ENCODE measurements at regions not wholly inside any gene's neighbourhood (a gene's known extent, or its start where the extent isn't known, plus 50 kb on each side); places are given as distances from the start of the nearest gene placed in this dataset.

- POLR2A ChIA-PET: no interaction called here
- no peak for DNase-seq (ENCODE audit: extremely low spot score)
- no peak for TF ChIP-seq CTCF (IDR thresholded peaks at IDR 0.05; ENCODE audit: control extremely low read depth, extremely low read depth, low read depth, missing control alignments)
- CTCF ChIA-PET: no interaction called here
Observed at GRCh38 chr2:198715302-198715835, 742.4 kb downstream of the SATB2 start.

DNA sequence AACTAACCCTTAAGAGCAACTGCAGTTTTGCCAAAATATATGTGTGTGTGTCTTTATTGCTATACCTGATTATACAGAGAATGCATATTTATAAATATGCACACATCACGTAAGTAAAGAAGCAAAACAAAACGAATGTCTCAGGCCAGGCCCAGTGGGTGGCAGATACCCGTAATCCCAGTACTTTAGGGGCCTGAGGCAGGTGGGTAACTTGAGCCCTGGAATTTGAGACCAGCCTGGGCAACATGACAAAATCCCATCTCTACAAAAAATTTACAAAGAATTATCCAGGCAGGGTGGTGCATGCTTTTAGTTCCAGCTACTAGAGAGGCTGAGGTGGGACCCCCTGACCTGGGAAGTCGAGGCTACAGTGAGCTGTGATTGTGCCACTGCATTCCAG lies 745.3 kb downstream of the SATB2 start:
- no peak for TF ChIP-seq CTCF (IDR thresholded peaks at IDR 0.05; ENCODE audit: control extremely low read depth, extremely low read depth, low read depth, missing control alignments)
- CTCF ChIA-PET: no interaction called here
- POLR2A ChIA-PET: no interaction called here
- no peak for DNase-seq (ENCODE audit: extremely low spot score)

- no peak for DNase-seq (ENCODE audit: extremely low spot score)
- TF ChIP-seq CTCF (IDR thresholded peaks at IDR 0.05; ENCODE audit: control extremely low read depth, extremely low read depth, low read depth, missing control alignments): no peak
- CTCF ChIA-PET: no interaction called here
- POLR2A ChIA-PET: no interaction called here
Observed at GRCh38 chr2:198711484-198711883, 746.3 kb downstream of the SATB2 start.

DNA sequence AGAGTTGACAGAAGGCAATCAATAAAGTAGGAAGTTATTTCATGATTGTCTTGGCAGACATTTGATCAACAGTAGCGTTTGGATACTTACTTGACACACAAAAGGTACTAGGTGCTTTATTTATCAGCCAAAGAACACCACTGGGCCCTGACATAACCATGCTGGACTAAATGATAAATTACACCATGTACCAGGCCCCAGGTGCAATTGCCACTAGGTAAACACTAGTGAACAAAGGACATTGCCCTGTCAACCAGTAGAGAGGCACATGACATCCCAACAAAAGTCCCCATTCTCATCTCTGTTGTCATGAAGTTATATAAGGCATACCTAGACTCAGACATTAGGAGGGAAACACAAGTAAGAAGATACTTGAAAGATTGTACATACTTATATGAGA lies 747.2 kb downstream of the SATB2 start:
- POLR2A ChIA-PET: no interaction called here
- CTCF ChIA-PET: no interaction called here
- no peak for TF ChIP-seq CTCF (IDR thresholded peaks at IDR 0.05; ENCODE audit: control extremely low read depth, extremely low read depth, low read depth, missing control alignments)
- no peak for DNase-seq (ENCODE audit: extremely low spot score)

GRCh38 chr2:198706476-198707082 lies 751.2 kb downstream of the SATB2 start:
- CTCF ChIA-PET: interaction anchor here (0.7 kb wide), 1 partner anchor 11 kb away, joined by 3 read pairs; no protein-coding TSS in a partner anchor
- no peak for DNase-seq (ENCODE audit: extremely low spot score)
- POLR2A ChIA-PET: no interaction called here

DNA sequence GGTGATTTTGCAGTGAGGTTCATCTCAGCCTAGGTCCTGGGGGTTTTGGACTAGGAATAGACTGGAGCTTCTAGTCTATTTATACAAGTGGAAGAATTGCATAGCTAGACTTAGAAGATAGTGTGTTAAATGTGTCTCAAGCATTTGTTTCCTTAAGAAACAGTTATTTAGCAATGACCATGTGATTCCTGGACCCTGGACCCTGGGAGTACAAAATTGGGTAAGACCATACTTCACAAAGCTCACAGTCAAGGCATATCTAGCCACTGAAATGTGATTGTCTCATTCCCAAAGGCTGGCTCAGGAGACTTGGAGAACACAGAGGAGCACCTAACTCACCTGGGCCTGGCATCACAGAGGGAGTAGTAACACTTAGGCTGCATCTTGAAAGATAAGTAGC lies 754.5 kb downstream of the SATB2 start:
- ChIA-PET CTCF (no interaction called here), POLR2A (no interaction called here)
- no peak for DNase-seq (ENCODE audit: extremely low spot score)
- no peak for TF ChIP-seq CTCF (IDR thresholded peaks at IDR 0.05; ENCODE audit: control extremely low read depth, extremely low read depth, low read depth, missing control alignments)

More at GRCh38 chr2:198706476-198707082, 751.2 kb downstream of the SATB2 start:
- no peak for TF ChIP-seq CTCF (IDR thresholded peaks at IDR 0.05; ENCODE audit: control extremely low read depth, extremely low read depth, low read depth, missing control alignments)

Data from GM10248 (cell line).